Ureter (tissue), 1 donor: ENCODE measurements at regions not wholly inside any gene's neighbourhood (a gene's known extent, or its start where the extent isn't known, plus 50 kb on each side); places are given as distances from the start of the nearest gene placed in this dataset.
"Not testable (repeated sequence)": the region's sequence is repeated elsewhere in the genome, so short reads cannot be mapped to it uniquely, and the experiment has no call there.

Source experiments
- DNase-seq: peaks from one replicate; pipeline ENCODE4 v3.0.0-alpha.2; 2020; ENCODE audit warnings: low spot score
- donor health status: DM: yes; HTN: yes; CAD: no.

DNA sequence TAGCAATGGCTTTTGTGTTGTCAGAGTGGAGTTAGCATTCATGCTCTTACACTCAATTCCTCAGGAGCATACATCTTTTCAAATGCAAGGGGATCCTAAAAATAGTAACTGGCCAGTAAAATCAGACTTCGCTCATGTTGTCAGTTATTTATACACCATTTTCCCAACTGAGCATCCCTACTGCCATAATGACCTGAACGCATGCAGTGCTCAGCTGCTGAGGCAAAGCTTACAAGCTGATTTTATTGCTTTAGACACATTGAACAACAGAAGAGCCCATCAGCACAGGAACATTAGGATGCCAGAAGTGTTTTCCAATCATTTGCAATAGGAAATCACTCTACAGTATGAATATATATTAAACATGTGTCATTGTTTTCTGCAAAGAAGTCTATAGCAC is 689.7 kb upstream of the BCHE start:
- DNase-seq, result no peak

GRCh38 chr3:166522017-166522416 is 684.8 kb upstream of the BCHE start:
- no peak for DNase-seq

DNA sequence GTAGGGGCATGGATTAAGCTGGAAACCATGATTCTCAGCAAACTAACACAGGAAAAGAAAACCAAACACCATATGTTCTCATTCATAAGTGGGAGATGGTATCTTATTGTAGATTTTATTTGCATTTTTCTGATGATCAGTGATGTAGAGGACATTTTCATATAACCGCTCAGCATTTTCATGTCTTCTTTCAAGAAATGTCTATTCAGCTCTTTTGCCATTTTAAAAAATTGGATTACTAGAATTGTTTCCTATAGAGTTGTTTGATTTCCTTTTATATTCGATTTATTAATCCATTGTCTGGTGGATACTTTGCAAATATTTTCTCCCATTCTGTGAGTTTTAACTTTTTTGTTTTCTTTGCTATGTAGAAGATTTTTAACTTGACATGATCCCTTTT is 682.2 kb upstream of the BCHE start:
- no peak for DNase-seq

DNA sequence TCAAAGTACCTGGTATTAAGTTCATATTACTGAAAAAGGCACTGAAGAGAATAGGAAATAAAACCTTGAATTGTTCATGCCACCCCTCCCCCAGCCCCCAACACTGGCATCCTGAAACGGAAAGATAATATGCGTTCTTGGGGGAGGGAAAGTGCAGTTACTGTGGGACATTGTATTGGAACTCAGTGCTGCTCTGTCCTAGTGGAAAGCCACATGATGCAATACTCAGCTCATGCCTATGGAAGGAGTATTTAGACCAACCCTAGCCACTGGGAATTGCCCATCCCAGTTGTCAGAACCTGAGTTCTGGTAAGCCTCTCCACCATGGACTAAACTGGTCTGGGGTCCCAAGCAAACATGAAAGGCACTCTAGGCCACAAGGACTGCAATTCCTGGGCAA is 680.8 kb upstream of the BCHE start:
- DNase-seq, result no peak

DNA sequence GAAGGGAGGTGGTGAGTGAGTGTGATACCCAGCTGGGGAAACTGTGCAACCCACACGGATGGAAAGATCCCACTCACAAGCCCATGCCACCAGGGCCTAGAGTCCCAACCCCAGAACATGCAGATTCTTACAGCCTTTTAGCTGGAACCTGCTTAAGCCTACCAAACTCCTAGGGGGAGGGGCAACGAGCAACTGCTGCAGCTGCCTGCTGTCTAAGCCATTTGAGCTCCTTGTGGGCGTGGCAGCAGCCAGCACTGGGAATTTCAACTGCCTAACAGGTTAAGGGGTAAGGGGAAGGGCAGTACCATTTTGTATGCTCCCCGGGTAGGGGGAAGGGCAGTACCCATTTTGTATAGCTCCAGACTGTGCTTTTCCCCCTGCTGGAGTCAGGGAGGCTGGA is 673.2 kb upstream of the BCHE start:
- no peak for DNase-seq

- DNase-seq, result not testable (repeated sequence)
Observed at GRCh38 chr3:166500420-166500819, 663.2 kb upstream of the BCHE start.

- no peak for DNase-seq
Observed at GRCh38 chr3:166499636-166500035, 662.4 kb upstream of the BCHE start.

GRCh38 chr3:166498446-166498845 is 661.2 kb upstream of the BCHE start:
- DNase-seq, result no peak

- DNase-seq, result no peak
Observed at GRCh38 chr3:166489826-166490225, 652.6 kb upstream of the BCHE start.

- no peak for DNase-seq
Observed at GRCh38 chr3:166488977-166489672, 651.9 kb upstream of the BCHE start.

GRCh38 chr3:166484470-166484869 is 647.2 kb upstream of the BCHE start:
- DNase-seq, result no peak

DNA sequence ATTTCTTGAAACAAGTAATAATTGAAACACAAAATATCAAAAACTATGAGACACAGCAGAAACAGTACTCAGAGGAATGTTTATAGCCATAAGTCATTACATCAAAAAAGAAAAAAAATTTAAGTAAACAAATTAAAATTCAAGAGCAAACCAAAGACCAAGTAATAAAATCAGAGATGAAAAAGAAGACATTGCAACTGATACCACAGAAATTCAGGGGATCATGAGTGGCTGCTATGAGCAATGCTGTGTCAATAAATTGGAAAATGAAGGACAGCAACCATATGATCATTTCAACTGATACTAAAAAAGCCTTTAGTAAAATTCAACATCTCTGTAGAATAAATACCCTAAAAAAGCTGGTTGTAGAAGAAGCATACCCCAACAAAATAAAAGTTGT is 644.1 kb upstream of the BCHE start:
- DNase-seq, result no peak

DNA sequence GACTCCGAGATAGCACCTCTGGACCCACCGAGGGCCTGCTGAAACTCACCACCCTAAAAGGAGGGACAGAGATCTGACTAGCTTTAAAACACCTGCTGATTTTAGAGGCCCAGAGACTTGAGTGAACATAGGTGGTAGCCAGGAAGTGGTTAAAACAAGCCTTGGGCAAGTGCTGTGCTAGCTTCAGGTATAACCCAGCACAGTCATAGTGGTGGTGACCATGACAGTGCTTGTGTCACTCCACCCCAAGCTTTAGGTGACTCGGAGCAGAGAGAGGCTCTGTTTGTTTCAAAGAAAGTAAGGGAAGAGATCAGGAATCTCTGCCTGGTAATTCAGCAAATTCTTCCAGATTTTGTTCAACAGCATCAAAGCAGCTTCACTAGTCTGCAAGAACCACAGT is 641.1 kb upstream of the BCHE start:
- no peak for DNase-seq

DNA sequence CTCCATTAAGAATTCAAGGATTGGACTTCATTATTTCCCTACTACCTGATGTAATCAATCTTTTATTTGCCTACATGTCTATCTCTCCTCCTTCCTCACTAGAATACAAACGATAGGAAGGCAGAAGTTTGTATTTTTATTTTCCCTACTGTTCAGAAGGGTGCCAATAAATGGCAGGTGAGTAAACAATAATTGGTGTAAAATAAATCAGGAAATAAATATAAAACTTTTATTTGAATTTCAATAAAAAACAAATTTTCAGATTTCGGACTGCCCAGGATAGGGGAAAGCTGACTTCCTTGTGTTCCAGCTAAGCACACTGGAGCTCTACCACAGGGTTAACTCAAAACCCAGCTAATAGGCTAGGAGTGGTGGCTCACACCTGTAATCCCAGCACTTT is 636.3 kb upstream of the BCHE start:
- DNase-seq, result no peak

GRCh38 chr3:166472015-166472414 is 634.8 kb upstream of the BCHE start:
- no peak for DNase-seq

DNA sequence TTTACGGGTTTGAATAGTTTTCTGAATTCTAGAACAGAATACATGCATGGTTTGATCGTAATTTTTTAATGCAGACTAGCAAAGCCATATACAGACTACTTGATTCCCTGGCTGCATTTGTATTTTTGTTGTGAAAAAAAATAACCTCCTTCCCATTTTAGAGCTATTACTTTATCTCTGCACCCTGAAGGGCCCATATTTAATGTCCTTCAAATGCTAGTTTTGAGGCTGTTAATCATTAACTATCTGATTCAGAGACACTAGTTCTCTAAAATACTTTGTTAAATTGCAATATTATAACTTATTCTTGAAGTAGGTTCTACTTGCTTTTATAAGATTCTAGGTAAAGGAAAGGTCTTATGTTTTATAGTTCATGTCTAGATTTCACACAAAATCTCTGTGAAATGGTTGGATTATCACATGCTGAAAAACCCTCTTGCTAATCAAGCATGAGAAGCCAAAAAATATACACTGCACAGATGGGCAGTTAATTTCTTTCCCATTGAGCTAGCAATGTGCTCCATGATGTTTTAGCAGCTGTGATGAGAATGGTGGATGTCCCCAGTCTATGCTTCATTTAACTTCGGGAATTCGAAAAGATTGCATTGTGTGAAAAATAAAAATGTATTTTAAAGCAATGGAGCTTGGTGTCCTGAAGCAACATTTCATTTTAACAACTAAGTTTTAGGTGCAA is 634.0 kb upstream of the BCHE start:
- no peak for DNase-seq

DNA sequence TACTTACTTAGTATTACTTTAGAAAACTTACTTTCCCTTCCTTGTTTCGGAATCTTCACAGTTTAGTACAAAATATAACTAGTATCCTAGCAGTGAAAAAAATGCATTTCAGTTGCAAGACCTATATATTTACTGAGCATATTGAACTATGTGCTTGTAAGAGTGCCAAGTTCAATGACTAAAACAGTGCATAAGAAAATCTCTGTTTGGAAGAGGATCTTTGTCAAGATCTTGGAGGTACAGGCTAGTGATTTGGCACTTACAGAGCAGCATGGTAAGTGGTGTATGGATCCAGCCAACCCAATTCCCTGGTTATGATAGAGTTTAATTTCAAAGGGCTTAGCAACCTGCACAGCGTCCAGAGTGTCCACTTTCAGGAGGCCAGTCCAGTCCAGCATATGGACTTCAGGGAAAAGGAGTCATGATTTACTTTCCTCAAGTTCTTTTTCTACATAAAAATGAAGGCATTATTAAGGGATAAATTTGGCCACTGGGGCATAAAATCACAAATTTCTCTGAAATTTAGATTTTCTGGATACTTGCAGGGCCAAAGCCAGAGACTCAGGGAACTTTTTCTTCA is 625.8 kb upstream of the BCHE start:
- no peak for DNase-seq

DNA sequence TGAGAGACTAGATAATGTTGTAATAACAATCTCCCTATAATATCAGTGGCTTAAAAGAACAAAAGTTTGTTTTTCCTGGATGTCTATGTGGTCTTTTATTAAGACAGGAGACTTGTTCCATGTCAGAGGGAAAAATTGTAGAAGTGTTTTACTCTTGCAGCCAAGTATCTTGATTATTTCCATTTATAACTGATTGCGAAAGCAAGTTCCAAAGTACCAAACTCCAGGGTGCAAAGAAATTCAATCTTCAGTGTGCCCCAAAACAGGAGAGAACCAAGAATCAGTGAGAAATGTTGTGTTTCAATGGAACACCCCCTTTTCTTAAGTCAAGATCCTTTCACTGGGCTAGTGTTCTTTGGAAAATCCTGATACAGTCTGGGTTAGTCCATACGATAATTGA is 624.4 kb upstream of the BCHE start:
- no peak for DNase-seq

DNA sequence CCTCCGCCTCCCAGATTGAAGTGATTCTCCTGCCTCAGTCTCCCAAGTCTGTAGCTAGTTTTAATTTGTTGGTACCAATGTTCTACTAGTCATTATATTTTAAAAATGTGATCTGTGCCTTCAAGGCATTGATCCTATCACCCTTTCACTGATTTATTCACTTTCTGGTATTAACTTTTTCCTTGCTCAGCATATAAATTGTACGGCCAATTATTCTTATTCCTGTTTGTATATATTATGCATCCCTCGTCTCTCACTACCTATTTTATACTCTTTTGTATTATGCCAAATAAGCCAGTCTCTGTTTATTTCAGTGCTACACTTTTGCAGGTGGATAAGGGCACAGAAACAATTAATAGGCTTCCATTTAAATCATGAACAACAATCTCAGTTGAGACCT is 620.2 kb upstream of the BCHE start:
- no peak for DNase-seq

- DNase-seq, result no peak
Observed at GRCh38 chr3:166456286-166456685, 619.1 kb upstream of the BCHE start.

- no peak for DNase-seq
Observed at GRCh38 chr3:166455744-166456143, 618.5 kb upstream of the BCHE start.

- DNase-seq, result no peak
Observed at GRCh38 chr3:166453478-166453877, 616.3 kb upstream of the BCHE start.

- no peak for DNase-seq
Observed at GRCh38 chr3:166451997-166452396, 614.8 kb upstream of the BCHE start.
